Endodermal cell (in vitro differentiated cells): ENCODE measurements at regions not wholly inside any gene's neighbourhood (a gene's known extent, or its start where the extent isn't known, plus 50 kb on each side); places are given as distances from the start of the nearest gene placed in this dataset.

Experiments
- DNase-seq: peaks from one replicate; pipeline ENCODE4 v3.0.0-alpha.2; 2017
- H3K27ac ChIP-seq: 2 replicates; pipeline ENCODE4 v1.5.1; 2013; ENCODE audit warnings: mild to moderate bottlenecking, low read depth, low read length, moderate library complexity
- H3K27me3 ChIP-seq: 2 replicates; pipeline ENCODE4 v1.6.1; 2013; ENCODE audit warnings: mild to moderate bottlenecking, low read length, moderate library complexity; ENCODE audit not compliant: insufficient read depth, control insufficient read depth, poor library complexity, severe bottlenecking
- H3K36me3 ChIP-seq: 2 replicates; pipeline ENCODE4 v1.7.0; 2013; ENCODE audit warnings: mild to moderate bottlenecking, low read length, moderate library complexity; ENCODE audit not compliant: control insufficient read depth, insufficient read depth
- H3K4me1 ChIP-seq: one replicate; pipeline ENCODE4 v1.7.0; 2013; ENCODE audit warnings: low read length; ENCODE audit not compliant: control insufficient read depth, insufficient read depth
- H3K4me3 ChIP-seq: 2 replicates; pipeline ENCODE4 v1.5.1; 2013; ENCODE audit warnings: mild to moderate bottlenecking, low read length, moderate library complexity
- H3K9ac ChIP-seq: 2 replicates; pipeline ENCODE4 v1.6.1; 2013; ENCODE audit warnings: mild to moderate bottlenecking, low read length, moderate library complexity; ENCODE audit not compliant: poor library complexity, severe bottlenecking; ENCODE audit errors: extremely low read depth
- H3K9me3 ChIP-seq: 2 replicates; pipeline ENCODE4 v1.6.1; 2013; ENCODE audit warnings: mild to moderate bottlenecking, low read length, moderate library complexity; ENCODE audit not compliant: control insufficient read depth
- H3K27ac Mint-ChIP-seq: 2 replicates; pipeline ENCODE4 v1.8.0; 2020; ENCODE audit warnings: mixed read lengths
- H3K27me3 Mint-ChIP-seq: 2 replicates; pipeline ENCODE4 v1.8.0; 2021; ENCODE audit warnings: mild to moderate bottlenecking, mixed read lengths; ENCODE audit not compliant: insufficient read depth
- H3K36me3 Mint-ChIP-seq: 2 replicates; pipeline ENCODE4 v1.8.0; 2020; ENCODE audit warnings: low read depth, mixed read lengths
- H3K4me1 Mint-ChIP-seq: 2 replicates; pipeline ENCODE4 v1.8.0; 2020; ENCODE audit warnings: mixed read lengths
- H3K4me3 Mint-ChIP-seq: 2 replicates; pipeline ENCODE4 v1.8.0; 2020; ENCODE audit warnings: mild to moderate bottlenecking, moderate library complexity, mixed read lengths
- H3K9me3 Mint-ChIP-seq: 2 replicates; pipeline ENCODE4 v1.8.0; 2020; ENCODE audit warnings: mild to moderate bottlenecking, mixed read lengths
- CTCF ChIP-seq: fragments of 200-600 bp; sonication (generic); conservative IDR thresholded peaks from 2 replicates; pipeline ENCODE4 v1.5.0; 2021; ENCODE audit warnings: antibody characterized with exemption, mild to moderate bottlenecking
- WGBS, 2 experiments: methylation state at CpG; one replicate each; pipeline versions ENCODE4 v1.1.5 to v1.1.7; 2013; ENCODE audit warnings: missing lambda C conversion rate in 2 of 2, mixed read lengths in 1 of 2; ENCODE audit not compliant: insufficient coverage in 1 of 2, insufficient read length in 1 of 2; 5-methylcytosine and 5-hydroxymethylcytosine counted together

DNA sequence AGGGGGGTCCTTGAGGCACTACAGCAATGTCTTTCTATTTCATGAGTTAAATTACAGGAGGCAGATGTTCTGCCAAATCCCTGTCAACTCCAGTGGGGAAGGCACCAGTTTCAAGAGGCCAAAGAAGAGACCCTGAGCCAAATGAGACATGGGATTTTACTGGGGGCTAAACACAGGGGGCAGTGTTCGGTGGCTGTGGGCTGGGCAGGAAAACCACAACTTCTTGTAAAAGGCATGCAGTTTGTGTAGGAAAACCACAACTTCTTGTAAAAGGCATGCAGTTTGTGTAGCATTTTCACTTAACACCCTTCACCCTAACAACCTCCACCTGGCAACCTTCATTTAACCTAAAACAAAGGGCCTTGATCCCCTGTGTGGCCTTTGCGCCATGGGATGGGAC lies 61.0 kb downstream of the POLR2M start:
- Mint-ChIP-seq H3K9me3 (no peaks in the 10 kb centered on the region), H3K4me1 (peaks cover 2% of the 10 kb centered on the region), H3K36me3 (no peaks in the 10 kb centered on the region), H3K27me3 (no peaks in the 10 kb centered on the region), H3K4me3 (no peak overlapping the region), H3K27ac (no peak overlapping the region)
- Histone ChIP-seq H3K4me1 (no peaks in the 10 kb centered on the region), H3K36me3 (no peaks in the 10 kb centered on the region), H3K9ac (no peak overlapping the region), H3K9me3 (no peaks in the 10 kb centered on the region), H3K4me3 (no peak overlapping the region), H3K27ac (no peak overlapping the region), H3K27me3 (no peaks in the 10 kb centered on the region)
- TF ChIP-seq CTCF, result peak; percentile 14
- DNase-seq, result no peak
- WGBS, 2 experiments, result 93 to 98% methylated on average over 2 of the region's 2 CpGs

GRCh38 chr15:57769266-57769665 lies 62.8 kb downstream of the POLR2M start:
- WGBS, 2 experiments, result 96 to 98% methylated on average over 11 to 12 of the region's 12 CpGs
- Mint-ChIP-seq H3K36me3 (no peaks in the 10 kb centered on the region), H3K4me1 (peaks cover 2% of the 10 kb centered on the region), H3K27me3 (no peaks in the 10 kb centered on the region), H3K27ac (no peak overlapping the region), H3K9me3 (no peaks in the 10 kb centered on the region), H3K4me3 (no peak overlapping the region)
- Histone ChIP-seq H3K4me3 (no peak overlapping the region), H3K27ac (no peak overlapping the region), H3K36me3 (no peaks in the 10 kb centered on the region), H3K9me3 (no peaks in the 10 kb centered on the region), H3K9ac (no peak overlapping the region), H3K4me1 (no peaks in the 10 kb centered on the region), H3K27me3 (no peaks in the 10 kb centered on the region)
- DNase-seq, result no peak
- TF ChIP-seq CTCF, result no peak

GRCh38 chr15:57770495-57770894 lies 64.0 kb downstream of the POLR2M start:
- H3K36me3 ChIP-seq, result no peaks in the 10 kb centered on the region
- no peak for DNase-seq
- H3K9ac ChIP-seq, result no peak overlapping the region
- Mint-ChIP-seq H3K4me3 (no peak overlapping the region), H3K36me3 (no peaks in the 10 kb centered on the region), H3K27ac (no peak overlapping the region), H3K4me1 (peaks cover 2% of the 10 kb centered on the region), H3K9me3 (no peaks in the 10 kb centered on the region), H3K27me3 (no peaks in the 10 kb centered on the region)
- no peaks in the 10 kb centered on the region for H3K27me3 ChIP-seq
- no peaks in the 10 kb centered on the region for H3K4me1 ChIP-seq
- H3K4me3 ChIP-seq, result no peak overlapping the region
- 64% methylated on average over 3 of the region's 3 CpGs; no CpG with 5 or more reads in 1 of the 2 experiments for WGBS, 2 experiments
- H3K9me3 ChIP-seq, result no peaks in the 10 kb centered on the region
- H3K27ac ChIP-seq, result no peak overlapping the region
- TF ChIP-seq CTCF, result no peak
